ENCODE measurements at regions not wholly inside any gene's neighbourhood (a gene's known extent, or its start where the extent isn't known, plus 50 kb on each side); places are given as distances from the start of the nearest gene placed in this dataset.

DNA sequence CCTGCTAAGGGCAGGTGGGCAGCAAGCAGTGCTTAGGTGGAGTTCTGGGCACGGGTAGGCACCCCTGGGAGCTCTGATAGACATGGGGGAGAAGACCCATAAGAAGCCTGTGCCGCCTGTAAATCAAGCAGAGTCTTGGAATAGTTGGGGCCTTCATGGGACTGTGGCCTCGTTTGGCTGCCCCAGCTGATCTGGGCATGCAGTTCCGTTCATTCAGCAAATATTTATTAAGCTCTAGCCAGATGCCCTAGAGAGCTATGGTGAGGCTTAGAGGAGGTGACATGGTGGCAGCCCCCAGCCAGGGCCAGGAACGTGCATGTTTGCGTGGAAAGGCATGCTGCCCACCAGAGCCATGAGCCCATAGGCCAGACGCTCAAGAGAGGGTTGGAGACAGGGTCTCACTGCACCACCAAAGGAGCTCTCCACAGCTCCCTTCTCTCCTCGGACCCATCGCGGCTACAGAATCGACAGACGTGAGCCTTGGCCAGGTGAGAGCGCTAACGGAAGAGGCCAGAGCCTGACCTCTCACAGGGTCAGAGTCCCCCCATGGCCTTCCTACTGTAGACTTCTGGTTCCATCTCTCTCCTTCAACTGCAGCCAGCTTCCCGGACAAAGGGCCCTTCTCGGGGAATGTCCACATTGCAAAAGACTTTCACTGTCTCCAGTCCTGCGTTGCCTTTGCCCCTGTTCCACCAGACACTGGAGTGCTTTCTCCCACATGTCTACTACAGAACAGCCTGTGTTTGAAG, 135.7 kb downstream of the INHBB start:
- DNase-seq: no peak

- DNase-seq: no peak
Measured at GRCh38 chr2:120482334-120482733, 136.4 kb downstream of the INHBB start.

GRCh38 chr2:120483355-120483754, 137.4 kb downstream of the INHBB start:
- DNase-seq: no peak

- DNase-seq: no peak
Measured at GRCh38 chr2:120485096-120485495, 139.2 kb downstream of the INHBB start.

GRCh38 chr2:120486441-120486840, 140.5 kb downstream of the INHBB start:
- no peak for DNase-seq

- no peak for DNase-seq
Measured at GRCh38 chr2:120486946-120487345, 141.0 kb downstream of the INHBB start.

- no peak for DNase-seq
Measured at GRCh38 chr2:120488531-120488930, 142.6 kb downstream of the INHBB start.

- DNase-seq: no peak
Measured at GRCh38 chr2:120489023-120489422, 143.1 kb downstream of the INHBB start.

DNA sequence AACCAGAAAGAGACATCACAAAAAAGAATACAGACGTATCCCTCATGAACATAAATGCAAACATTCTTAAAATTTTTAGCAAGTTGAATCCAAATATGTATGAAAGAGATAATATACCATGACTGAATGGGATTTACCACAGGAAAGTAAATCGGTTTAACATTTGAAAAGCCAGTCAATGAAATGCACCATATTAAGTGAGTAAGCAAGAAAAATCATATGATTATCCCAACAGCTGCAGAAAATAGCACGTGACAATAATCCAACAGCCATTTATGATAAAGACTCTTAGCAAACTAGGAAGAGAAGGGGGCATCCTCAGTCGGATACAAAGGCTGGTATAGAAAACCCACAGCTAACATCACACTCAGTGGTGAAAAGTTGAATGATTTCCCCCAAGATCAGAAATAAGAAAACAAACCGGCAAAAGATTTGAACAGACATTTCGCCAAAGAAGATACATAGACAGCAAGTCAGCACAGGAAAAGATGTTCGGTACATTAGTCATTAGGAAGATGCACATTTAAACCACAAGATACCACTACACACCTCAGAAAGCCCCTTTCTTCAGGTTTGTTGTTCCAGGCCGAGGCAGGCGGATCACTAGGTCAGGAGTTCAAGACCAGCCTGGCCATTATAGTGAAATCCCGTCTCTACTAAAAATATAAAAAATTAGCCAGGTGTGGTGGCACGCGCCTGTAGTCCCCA, 144.3 kb downstream of the INHBB start:
- DNase-seq: no peak

- DNase-seq: no peak
Measured at GRCh38 chr2:120491111-120491625, 145.2 kb downstream of the INHBB start.

GRCh38 chr2:120493231-120493630, 147.3 kb downstream of the INHBB start:
- no peak for DNase-seq

- DNase-seq: no peak
Measured at GRCh38 chr2:120494446-120494845, 148.5 kb downstream of the INHBB start.

DNA sequence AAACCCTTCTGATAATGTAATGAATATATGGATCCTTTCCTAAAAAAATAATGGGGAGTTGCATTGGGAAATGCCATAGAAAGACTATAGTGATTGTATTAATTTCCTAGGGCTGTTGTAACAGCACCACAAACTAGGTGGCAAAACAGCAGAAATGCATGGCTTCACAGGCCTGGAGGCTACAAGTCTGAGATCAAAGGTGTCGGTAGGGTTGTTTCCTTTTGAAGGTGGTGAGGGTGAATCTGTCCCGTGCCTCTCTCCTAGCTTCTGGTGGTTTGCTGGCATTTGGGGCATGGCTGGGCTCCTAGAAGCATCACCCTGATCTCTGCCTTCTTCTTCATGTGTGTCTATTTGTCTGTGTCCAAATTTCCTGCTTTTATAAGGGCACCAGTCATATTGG, 149.7 kb downstream of the INHBB start:
- DNase-seq: no peak

- no peak for DNase-seq
Measured at GRCh38 chr2:120496235-120496634, 150.3 kb downstream of the INHBB start.

DNA sequence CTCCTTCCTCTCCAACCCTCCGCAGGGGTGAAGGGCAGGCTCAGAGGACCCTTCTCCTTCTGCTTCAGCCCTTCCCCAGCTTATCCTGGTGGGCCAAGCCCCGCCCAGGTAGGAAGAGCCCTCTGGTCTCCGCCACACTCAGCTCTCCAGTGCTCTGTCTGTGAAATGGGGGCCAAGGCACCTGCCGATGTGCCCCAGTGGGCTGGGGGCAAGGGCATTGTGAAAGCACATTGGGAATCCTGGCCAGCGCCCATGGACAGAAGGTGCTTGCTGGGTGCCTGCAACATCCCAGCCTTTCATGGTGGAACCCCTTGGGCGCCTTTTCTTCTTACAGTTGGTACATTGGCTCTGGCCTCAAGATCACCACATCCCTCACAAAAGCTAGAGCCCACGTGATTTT, 150.8 kb downstream of the INHBB start:
- DNase-seq: no peak

DNA sequence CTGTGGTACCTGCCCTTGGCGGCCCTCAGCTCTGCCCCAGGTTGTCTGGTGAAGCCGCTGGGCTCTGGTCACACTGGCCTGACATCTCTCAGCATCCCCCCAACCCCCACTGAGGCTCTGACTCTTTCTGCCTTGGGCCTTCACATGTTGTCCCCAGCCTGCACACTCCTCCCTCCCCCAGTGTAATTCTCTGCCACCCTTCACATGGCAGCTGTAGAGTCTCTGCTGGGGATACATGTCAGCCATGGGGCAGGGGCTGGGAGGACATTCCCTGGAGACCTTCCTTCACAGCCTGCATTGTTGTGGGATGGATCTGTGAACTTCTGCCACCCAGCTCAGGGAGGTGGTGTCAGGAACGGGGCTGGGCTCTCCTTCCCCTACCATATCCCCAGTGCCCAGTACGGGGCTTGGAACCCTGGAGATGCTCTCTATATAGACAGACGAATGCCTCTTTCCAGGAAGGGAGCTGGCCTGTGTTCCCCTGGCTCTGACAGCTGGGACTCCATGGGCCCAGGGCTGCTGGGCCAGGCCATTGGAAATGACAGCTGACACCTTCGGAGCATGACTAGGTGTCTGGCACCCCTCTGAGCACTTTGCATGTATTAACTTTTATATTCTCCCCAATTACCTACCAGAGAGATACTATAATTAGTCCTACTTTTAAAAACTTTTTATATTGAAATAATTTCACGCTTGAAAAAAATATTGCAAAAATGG, 151.5 kb downstream of the INHBB start:
- no peak for DNase-seq

- DNase-seq: no peak
Measured at GRCh38 chr2:120498121-120498520, 152.2 kb downstream of the INHBB start.

DNA sequence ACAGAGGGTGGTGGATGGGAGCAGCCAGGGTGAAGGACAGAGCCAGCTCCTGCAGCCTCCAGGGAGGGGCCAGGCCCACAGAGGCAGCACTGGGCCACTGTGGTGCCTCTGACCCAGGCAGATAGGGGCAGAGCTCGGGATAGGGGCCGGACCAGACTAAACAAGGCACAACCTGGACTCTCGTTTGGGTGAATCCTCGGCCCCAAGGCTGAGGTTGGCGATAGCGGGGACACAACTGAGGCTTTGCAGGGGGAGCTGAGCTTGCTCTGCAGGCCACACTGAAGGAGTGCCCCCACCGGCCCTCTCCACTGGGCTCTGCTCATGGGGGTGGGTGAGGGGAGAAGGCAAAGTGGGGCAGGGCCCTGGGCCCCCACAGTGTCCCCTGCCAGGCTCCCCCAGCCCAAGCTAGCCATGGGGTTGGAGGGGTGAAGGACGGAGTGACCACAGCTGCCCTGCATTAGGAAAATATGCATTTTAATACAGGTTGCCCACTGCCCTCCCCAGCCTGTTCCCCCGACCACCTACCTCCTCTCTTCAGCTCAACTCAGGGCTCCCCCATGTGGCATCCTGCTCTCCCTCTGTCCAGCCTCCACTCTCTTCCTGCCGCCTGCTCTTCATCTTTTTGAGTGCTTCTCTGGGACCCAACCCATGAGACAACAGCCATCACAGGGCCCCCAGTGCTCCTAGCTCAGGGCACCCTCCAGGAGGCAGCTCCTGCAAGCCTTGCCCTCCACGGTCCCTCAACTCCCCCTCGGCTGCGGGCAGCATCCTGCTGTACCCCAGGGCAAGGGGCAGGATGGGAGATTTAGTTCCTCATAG, 152.8 kb downstream of the INHBB start:
- DNase-seq: no peak

DNA sequence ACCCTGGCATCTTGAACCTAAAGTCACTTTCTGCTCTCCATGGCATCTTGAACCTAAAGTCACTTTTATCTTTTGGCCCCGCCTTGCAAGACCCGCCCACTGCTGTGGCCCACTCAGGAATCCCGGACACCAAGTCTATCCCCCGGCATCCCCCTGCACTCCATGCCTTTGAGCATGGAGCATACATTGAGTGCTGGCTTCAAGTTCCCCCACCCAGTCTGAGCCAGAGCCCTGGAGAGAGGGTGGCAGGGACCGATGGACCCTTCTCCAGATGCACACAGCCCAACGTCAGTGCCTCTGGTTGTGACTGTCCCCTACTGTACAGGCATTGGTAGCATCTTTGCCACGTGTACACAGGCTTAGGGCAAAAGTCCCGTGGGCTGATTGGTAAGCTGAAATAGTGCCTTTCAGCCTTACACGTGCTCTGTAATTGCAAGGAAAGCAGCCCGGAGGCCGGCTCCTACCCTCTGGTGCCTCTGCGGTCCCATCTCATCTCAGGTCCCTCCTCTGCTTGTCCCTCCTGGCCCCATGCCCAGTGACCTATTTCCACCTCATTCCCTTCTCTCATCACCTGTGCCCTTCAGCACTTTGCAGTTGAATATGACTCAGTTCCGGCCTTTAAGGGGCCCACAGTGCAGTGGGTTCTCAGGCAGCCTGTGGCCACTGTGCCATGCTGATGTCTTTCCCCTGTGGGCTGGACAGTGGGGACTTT, 154.0 kb downstream of the INHBB start:
- no peak for DNase-seq

GRCh38 chr2:120501591-120501990, 155.7 kb downstream of the INHBB start:
- no peak for DNase-seq

GRCh38 chr2:120502357-120502756, 156.4 kb downstream of the INHBB start:
- no peak for DNase-seq

DNA sequence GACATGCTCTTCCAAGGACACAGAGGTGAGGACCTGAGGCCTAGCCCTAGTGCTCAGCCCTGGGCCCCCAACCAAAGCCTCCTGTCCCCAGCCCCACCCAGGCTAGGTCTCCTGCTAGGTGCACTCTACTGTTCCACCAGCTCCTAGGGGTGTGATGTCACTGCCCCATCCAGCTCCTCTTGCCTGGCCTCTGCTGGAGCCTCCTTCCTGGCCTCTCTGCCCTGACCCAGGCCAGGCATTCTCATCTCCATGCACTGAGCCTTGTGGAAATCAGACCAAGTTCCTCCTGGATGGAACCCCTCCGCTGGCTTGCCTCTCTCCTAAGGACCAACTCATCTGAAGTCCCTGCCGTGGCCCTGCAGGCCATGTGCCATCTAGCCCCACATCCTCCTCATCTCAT, 156.8 kb downstream of the INHBB start:
- DNase-seq: no peak

Data from activated naive CD4-positive, alpha-beta T cell (primary cell).